Midbrain (tissue), 1 donor: ENCODE measurements at regions not wholly inside any gene's neighbourhood (a gene's known extent, or its start where the extent isn't known, plus 50 kb on each side); places are given as distances from the start of the nearest gene placed in this dataset.
"Not testable (repeated sequence)": the region's sequence is repeated elsewhere in the genome, so short reads cannot be mapped to it uniquely, and the experiment has no call there.

Experiments used
- DNase-seq: peaks from one replicate; lab custom pipeline; 2025; lab: John Stamatoyannopoulos, UW

DNA sequence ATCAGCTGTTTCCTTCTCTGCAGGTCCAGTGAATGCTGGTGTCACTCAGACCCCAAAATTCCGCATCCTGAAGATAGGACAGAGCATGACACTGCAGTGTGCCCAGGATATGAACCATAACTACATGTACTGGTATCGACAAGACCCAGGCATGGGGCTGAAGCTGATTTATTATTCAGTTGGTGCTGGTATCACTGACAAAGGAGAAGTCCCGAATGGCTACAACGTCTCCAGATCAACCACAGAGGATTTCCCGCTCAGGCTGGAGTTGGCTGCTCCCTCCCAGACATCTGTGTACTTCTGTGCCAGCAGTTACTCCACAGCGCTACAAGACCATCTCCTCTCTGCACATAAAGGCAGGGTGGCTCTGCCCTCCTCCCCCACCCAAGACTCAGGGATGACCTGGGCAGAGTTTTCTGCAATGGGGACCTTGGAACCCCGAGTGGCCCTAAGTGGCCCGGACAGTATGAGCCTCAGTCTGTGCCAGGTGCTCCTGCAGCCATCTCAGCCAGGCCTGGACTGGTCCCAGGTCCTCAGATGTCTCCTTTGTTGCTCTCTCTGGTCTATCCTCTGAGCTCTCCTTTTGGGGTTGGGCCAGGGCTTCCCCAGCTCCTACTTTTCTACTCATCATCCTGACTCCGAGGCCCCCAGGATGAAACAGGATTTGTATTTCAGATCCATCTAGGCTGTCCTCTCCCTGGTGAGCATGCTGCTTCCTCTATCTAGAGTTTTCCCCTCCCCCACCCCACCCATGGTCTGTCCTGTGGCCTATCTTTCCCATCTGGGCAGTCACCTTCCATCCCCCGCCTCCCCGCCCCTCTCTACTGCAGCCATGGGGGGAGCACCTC lies 212.1 kb upstream of the PRSS58 start:
- no peak for DNase-seq

DNA sequence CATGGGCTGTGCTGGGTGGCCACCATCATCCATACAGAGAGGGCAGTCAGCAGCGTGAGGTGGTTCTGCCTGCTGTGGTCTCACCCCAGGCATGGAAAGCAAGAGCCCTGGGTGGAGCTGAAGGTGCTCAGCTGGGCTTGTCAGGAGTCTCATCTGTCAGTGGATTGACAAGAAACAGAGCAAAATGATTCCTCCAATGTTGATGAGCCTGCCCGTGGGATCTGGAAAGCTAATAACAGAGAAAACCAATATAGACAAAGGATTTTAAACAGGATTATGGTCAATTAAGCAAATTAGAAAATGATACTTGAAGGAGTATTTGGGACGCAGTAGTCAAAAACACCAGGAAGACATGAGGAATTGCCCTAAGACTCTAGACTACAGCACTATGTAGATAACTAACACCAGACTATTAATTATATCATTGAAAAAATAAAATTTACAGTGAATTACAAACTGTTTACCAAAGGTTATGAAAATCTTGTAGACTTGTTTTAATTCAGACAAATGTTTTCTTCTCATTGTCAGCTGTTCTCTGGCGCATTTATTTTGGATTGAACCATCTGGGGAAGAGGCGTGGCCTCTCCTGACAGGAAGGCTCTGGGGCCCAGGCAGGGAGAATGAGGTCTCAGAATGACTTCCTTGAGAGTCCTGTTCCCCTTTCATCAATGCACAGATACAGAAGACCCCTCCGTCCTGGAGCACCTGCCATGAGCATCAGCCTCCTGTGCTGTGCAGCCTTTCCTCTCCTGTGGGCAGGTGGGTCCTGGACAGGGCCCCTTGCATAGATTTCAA lies 211.2 kb upstream of the PRSS58 start:
- DNase-seq, result no peak

DNA sequence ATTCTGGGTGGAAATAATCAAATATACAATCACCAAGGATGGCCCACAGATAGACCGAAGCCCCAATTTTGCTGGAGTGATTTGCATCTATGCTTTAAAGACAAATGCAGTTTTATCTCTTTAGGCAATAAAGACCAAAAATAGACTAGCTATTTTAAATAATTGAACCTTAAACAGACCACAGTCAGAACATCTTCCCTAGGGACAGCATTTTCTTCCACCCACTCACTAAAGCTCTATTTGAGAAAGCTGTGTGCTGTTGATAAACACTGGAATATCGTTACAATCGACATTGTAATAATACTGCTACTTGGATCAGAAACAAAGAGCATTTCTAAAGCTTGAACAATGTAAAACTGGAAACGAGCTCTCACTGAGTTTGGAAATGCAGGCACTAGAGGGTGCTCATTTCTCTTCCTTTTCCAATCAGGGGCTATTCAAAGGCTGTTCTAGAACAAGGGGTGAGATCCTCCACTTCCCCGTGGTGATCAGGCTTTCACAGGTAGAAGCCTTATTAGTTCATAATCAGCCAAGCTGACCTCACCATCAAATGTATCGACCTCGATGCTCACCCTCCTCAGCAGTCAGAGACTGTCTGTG lies 209.3 kb upstream of the PRSS58 start:
- DNase-seq, result not testable (repeated sequence)

DNA sequence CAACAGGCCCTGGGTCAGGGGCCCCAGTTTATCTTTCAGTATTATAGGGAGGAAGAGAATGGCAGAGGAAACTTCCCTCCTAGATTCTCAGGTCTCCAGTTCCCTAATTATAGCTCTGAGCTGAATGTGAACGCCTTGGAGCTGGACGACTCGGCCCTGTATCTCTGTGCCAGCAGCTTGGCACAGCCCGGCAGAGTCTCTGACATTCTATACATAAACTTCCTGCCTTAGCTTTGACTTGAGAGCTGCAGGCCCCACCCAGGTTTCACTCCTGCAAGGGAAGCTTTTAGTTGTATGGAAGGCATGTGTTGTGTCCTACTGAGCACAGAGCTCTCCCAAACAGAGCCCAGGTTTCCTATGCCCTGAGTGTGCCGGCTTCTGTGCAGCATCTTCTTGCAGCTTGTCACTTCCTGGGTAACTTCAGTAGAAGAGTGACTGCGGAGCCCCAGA lies 205.6 kb upstream of the PRSS58 start:
- DNase-seq, result no peak

DNA sequence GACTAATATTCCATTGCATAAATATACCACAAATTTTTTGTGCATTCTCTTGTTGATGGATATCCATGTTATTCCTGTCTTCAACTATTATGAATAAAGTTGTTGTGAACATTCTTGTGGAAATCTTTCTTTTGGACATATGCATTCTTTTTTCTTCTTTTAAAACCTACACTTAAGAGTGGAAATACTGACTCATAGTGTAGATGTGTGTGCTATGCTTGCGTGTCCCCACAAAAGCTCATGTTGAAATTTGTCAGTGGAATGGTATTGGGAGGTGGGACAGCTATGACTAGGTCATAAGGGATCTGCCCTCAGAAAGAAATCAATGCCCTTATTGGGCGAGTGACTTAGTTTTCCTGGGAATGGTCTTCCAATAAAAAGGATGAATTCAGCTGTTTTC lies 203.6 kb upstream of the PRSS58 start:
- no peak for DNase-seq

DNA sequence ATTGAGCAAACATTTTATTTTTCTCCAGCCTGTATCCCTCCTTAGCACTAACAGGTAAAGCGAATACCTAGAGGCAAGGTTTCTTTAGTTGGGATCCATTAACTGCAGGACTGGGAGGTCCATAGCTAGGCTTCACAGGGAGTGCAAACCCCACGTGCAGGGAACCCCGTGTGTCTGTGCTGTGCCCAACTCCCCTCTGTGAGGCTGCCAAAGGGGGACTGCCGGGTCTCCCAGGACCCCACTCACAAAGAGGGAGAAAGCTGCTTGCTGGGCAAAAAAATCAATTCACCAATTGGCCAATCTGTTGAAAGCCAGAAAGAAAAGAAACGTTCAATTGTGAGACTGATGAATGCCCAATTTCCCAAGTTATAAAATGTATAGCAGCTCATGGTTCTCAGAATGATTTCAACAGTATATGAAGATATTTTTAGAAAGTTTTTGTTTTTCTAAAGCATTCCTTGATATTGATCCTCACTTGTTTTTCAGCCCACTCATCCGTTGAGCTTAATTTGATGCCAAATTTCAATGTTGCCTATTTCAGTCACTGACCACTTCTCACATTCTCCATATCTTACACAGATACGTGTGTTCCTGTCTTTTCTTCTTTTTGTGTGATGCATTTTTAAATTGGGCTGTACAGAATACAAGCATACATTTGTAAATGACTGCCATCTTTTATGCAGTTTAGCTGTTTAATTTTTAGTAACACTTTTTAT lies 202.7 kb upstream of the PRSS58 start:
- DNase-seq, result no peak

DNA sequence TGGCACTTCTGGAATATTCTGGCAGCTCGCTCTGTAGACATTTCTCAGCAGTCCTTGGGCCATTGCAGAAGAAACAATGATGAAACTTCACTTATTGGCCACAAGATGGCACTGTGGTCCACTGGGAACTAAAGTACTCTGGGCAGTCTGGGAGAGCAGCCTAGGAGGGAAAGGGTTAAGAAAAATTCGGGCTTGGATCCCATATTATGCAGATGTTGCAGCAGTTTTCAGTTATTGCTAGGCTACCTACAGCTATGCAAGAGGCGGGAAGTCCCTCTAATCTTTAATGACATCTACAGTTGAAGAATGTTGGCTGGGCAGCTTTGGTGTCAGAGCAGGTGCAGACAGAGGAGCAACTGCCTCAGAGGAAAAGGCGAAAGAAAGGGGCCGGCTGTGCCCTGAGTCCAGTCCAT lies 201.7 kb upstream of the PRSS58 start:
- peak; percentile 50 for DNase-seq

DNA sequence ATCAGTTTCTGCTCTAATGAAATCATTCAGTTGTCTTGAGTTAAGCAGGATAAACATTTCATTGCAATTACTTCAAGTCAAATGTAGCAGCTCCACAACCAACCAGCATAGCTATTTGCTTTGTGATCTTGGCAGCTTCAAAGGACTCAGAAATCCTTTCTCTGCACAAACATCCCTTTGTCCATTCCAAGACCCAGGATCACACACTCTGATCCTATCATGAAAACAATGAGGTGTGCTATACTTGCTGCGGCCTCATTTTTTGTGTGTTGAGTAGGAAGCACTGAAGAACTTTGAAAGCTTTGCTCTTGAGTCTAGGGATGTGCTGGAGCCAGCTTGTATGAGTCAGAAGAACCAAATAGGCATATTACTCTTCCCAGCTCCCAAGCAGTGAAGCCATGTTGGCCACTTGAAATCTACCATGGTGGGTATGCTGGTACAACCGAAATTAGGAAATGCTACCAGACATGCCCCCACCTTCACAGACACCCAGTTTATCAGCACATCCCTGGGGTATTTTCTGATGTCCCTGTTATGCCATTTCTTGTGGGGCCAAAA lies 199.4 kb upstream of the PRSS58 start:
- peak; percentile 24 for DNase-seq

DNA sequence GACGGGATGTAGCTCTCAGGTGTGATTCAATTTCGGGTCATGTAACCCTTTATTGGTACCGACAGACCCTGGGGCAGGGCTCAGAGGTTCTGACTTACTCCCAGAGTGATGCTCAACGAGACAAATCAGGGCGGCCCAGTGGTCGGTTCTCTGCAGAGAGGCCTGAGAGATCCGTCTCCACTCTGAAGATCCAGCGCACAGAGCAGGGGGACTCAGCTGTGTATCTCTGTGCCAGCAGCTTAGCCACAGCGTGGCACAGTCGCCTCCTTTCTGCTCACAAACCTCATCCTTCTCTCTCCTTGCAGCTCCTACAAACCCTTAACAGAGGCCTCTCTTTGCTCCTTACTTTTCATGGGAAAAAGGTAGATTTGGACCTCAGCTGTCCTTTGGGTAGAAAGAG lies 197.5 kb upstream of the PRSS58 start:
- no peak for DNase-seq

DNA sequence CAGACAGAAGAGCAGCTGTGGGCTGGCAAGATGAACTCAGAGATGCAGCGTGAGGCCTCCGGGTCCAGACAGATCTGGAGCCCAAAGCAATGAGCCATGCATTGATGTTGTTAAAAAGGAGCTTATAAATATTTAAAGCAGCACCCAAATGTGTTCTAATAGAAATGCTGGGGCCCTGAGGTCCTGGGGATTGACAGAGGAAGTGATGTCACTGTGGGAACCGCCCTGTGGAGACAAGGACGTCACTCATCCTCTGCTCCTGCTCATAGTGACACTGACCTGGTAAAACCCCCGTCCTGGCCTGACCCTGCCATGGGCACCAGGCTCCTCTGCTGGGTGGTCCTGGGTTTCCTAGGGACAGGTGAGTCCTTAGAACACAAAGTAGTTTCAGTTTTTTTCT lies 197.0 kb upstream of the PRSS58 start:
- DNase-seq, result no peak

DNA sequence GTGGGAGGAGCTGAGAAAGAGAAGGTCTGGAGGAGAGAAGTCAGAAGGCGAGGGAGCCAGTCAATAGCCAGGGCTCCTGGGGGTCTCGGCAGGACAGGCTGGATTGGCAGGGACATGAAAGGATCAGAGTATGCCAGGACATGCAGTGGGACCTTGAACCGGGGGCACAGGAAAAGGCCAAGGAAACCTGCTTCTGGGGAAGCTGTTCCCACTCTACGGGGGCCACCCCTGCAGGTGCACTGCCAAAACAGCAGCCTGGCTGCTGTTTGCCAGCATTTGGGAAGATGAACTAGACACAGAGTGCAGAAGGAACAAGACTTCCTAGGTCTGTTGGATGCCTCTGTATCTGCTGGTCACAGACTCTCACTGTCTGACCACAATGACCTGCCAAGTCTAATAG lies 194.9 kb upstream of the PRSS58 start:
- no peak for DNase-seq

DNA sequence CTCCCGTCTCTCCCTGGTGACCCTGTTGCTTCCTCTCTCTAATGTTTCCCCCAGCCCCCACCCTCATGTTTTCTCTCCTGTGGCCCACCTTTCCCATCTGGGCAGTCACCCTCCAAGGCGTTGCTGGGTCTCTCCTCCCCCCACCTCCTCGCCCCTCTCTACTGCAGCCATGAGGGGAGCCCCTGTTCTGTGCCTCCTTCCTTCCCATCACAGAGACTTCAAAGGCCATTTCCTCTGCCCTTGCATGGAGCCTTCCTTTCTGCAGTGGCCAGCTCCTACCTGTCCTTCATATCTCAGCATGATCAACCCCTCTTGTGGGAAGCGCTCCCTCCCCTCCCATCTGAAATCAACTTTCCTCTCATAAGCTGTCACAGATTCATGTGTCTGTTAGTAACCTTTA lies 194.0 kb upstream of the PRSS58 start:
- no peak for DNase-seq

DNA sequence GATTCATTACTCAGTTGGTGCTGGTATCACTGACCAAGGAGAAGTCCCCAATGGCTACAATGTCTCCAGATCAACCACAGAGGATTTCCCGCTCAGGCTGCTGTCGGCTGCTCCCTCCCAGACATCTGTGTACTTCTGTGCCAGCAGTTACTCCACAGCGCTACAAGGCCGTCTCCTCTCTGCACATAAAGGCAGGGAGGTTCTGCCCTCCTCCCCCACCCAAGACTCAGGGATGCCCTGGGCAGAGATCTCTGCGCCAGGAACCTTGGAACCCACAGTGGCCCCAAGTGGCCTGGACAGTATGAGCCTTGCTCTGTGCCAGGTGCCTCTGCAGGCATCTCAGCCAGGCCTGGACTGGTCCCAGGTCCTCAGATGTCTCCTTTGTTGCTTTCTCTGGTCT lies 193.4 kb upstream of the PRSS58 start:
- DNase-seq, result no peak

DNA sequence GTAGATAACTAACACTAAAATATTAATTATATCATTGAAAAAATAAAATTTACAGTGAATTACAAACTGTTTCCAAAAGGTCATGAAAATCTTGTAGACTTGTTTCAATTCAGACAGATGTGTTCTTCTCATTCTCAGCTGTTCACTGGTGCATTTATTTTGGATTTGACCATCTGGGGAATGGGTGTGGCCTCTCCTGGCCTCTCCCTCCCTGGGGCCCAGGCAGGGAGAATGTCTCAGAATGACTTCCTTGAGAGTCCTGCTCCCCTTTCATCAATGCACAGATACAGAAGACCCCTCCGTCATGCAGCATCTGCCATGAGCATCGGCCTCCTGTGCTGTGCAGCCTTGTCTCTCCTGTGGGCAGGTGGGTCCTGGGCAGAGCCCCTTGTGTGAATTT lies 192.8 kb upstream of the PRSS58 start:
- DNase-seq, result no peak

DNA sequence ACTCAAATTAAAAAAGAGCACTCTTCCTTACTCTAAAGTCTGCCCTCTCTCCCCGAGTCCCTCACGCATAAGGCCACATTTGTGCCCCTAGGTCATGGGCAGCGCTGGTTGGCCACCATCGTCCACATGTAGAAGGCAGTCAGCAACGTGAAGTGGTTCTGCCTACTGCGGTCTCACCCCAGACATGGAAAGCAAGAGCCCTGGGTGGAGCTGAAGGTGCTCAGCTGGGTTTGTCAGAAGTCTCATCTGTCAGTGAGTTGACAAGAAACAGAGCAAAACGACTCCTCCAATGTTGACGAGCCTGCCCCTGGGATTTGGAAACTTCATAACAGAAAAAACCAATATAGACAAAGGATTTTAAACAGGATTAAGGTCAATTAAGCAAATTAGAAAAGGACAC lies 192.3 kb upstream of the PRSS58 start:
- DNase-seq, result no peak

DNA sequence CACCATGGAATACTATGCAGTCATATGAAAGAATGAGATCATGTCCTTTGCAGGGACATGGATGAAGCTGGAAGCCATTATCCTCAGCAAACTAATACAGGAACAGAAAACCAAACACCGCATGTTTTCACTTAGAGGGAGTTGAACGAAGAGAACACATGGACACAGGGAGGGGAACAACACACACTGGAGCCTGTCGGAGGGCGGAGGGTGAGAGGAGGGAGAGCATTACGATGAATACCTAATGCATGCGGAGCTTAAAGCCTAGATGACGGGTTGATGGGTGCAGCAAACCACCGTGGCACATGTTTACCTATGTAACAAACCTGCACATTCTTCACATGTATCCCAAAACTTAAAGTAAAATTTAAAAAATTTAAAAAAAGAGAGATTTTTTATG lies 191.0 kb upstream of the PRSS58 start:
- not testable (repeated sequence) for DNase-seq

DNA sequence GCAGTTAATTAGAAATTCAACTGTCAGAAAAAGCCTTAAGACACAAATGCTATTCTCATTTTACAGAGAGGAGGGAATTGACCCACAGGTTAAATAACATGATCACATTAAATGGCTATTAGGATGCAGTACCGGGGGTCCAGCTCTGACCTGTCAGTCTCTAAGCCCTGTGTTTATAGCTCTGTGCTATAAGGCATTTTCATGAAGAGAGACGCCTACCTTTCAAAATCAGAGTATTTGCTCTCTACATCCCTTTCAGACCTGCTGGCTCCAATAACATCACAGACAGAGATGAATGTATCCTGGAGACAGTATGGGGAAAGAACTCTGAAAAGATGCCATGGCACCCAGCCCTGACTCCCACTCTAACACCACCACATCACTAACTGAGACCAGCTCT lies 189.9 kb upstream of the PRSS58 start:
- no peak for DNase-seq

DNA sequence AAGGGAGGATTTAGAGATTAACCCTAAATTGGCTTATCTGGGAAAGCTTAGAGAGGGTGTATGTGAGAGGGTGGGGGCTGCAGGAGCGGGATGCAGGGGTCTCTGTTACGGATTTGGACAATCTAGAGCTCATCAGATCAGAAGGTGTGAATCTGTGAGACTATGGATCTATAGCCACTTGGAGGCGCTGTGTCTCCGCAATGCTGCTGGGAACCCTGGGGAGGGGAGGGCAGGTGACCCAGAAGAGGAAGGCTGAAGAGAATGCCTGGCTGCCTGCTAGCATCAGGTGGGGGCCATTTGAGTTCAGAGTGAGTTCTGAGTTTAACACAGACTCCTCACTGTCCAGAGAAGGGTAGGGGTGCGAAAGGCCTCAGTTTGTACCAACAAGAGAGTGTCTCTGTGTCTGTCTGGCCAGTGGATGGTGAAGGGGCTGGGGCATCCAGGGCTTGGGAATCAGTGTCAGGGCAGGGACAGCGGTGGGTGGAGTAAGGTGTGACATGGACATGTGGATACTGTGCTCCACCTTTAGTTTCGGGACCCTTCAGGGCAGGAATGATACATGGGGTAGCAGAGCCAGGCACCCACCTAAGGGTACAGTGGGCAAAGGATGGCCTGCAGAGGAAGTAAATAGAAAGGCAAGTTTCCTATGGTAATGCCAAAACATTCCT lies 187.3 kb upstream of the PRSS58 start:
- DNase-seq, result no peak

DNA sequence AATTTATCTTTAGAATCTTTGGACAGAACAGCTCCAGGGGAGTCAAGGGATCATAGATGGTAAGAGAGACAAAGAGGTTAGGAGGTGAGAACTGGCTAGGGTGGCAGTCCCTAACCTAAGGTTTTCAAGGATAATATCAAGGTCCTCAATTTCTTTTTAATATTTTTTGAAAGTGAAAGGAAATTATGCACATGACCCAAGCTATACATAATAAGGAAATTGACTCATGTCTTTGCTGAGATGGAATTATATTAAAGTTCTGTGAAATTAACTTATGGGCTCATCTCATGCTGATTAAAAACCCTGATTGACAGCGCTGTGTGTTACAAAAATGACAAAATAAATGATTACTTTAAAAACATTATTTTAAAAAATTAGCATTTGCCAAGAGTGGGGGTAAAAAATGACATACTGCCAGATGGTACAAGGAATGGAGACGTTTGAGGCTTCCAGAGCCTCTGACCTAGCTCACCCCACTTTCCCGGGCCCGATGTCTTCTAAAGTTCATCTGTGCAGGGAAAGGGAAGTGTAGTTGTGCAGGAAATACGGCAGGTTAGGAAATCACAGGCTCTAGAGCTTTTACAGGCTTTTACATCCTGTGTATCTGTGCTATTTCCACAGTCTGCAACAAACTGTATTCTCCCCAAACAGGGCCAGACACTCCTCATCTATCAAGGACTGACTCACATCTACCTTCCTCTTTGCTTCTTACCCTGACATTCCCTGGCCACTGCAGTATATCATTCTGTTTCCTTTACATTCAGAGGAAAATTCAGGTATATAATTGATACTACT lies 185.6 kb upstream of the PRSS58 start:
- no peak for DNase-seq

DNA sequence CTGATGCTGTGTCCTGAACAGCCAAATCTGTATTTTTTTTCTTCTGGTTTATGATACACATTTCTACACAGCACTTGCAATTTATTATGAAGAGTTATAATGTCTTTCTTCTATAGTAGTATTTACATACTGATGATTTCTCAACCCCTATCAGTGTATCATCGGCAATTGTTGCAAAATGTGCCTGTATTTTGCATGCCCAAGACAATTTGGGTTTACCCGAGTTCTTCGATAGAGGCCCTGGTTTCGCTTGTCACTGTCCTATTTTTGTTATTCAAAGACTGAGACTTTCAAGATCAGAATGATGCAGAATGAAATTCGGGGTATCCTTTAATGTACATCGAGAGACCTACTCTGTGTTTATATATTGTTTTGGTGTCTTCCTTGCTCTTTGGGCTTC lies 184.5 kb upstream of the PRSS58 start:
- no peak for DNase-seq
